Thoracic aorta (tissue), 2 donors: ENCODE measurements at regions not wholly inside any gene's neighbourhood (a gene's known extent, or its start where the extent isn't known, plus 50 kb on each side); places are given as distances from the start of the nearest gene placed in this dataset.

Experiments
- ATAC-seq: fragments of 150-250 bp; one replicate; pipeline ENCODE4 v1.8.0; 2017; ENCODE audit warnings: low read depth; ENCODE audit not compliant: insufficient number of reproducible peaks, low FRiP score
- DNase-seq: peaks from one replicate; pipeline ENCODE4 v3.0.0-alpha.2; 2020; ENCODE audit warnings: low spot score
- H3K27ac ChIP-seq, 2 donors: fragments of 200-600 bp; sonication (generic); 1 replicate in 1 of 2; 2 replicates in 1 of 2; pipeline ENCODE4 v1.5.1; 2016; ENCODE audit warnings: mild to moderate bottlenecking in 2 of 2, moderate library complexity in 2 of 2
- H3K27me3 ChIP-seq: fragments of 200-600 bp; sonication (generic); replicated peaks from 2 replicates; pipeline ENCODE4 v1.6.0; 2016; ENCODE audit warnings: mild to moderate bottlenecking; ENCODE audit not compliant: insufficient read depth
- H3K36me3 ChIP-seq: fragments of 200-600 bp; sonication (generic); one replicate; pipeline ENCODE4 v1.5.1; 2016
- H3K4me1 ChIP-seq, 2 donors: fragments of 200-600 bp; sonication (generic); 1 replicate in 1 of 2; 2 replicates in 1 of 2; pipeline versions ENCODE4 v1.5.1 to v1.6.0; 2016; ENCODE audit warnings: low read depth in 2 of 2, mild to moderate bottlenecking in 1 of 2; ENCODE audit not compliant: control insufficient read depth in 1 of 2
- H3K4me3 ChIP-seq: fragments of 200-600 bp; sonication (generic); 2 replicates; pipeline ENCODE4 v1.5.1; 2016; ENCODE audit warnings: mild to moderate bottlenecking
- H3K9me3 ChIP-seq: fragments of 200-600 bp; sonication (generic); 2 replicates; pipeline ENCODE4 v1.5.1; 2016
- TF ChIP-seq, protein P1 (sequence below): fragments of 200-600 bp; sonication (generic); IDR thresholded peaks from one replicate; pipeline ENCODE4 v1.5.1; 2019; ENCODE audit warnings: antibody characterized with exemption

DNA sequence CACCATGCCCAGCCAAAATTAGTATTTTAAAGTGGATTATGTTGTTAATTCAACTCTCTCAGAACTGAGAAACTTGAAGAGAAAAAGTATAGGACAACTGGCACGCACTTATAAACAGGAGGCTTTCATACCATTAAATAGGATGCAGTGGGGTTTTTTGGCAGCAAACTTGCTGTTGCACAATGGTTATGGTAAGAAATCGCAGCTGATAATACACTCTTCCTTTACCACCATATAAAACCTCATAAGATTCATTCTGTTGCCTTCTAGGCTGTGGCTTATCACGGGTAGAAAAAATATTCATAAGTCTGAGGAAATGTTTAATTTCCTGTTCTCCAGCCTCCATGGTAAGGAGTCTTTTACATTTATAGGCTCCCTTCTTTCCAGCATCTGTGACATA is 95.3 kb downstream of the TMCO5A start:
- DNase-seq (no peak), ATAC-seq (no peak)
- H3K27ac ChIP-seq, result no peak overlapping the region
- TF ChIP-seq, protein P1, sequence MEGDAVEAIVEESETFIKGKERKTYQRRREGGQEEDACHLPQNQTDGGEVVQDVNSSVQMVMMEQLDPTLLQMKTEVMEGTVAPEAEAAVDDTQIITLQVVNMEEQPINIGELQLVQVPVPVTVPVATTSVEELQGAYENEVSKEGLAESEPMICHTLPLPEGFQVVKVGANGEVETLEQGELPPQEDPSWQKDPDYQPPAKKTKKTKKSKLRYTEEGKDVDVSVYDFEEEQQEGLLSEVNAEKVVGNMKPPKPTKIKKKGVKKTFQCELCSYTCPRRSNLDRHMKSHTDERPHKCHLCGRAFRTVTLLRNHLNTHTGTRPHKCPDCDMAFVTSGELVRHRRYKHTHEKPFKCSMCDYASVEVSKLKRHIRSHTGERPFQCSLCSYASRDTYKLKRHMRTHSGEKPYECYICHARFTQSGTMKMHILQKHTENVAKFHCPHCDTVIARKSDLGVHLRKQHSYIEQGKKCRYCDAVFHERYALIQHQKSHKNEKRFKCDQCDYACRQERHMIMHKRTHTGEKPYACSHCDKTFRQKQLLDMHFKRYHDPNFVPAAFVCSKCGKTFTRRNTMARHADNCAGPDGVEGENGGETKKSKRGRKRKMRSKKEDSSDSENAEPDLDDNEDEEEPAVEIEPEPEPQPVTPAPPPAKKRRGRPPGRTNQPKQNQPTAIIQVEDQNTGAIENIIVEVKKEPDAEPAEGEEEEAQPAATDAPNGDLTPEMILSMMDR, result no peak
- no peaks in the 10 kb centered on the region for H3K4me1 ChIP-seq
- no peaks in the 10 kb centered on the region for H3K36me3 ChIP-seq
- H3K9me3 ChIP-seq, result no peaks in the 10 kb centered on the region
- H3K27me3 ChIP-seq, result no peaks in the 10 kb centered on the region
- H3K4me3 ChIP-seq, result no peak overlapping the region

DNA sequence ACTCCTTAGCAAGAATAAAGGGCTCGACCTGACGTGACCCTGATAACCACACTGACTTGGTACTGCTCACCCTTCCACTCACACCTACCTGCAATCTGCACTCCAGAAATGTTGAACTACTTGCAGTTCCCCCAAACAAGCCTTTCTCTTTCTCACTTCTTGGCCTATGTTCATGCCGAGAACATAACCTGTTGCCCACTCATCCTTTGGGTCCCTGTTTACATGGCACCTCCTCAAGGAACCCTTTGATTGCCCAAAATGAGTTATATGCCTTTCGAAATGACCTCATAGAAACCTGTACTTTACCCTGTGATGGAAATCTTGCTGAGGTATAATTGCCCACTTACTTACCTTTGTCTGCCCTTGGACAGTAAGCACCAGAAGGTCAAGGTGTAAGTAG is 96.2 kb downstream of the TMCO5A start:
- no peaks in the 10 kb centered on the region for H3K27me3 ChIP-seq
- H3K27ac ChIP-seq, result no peak overlapping the region
- no peak overlapping the region for H3K4me3 ChIP-seq
- DNase-seq (no peak), ATAC-seq (no peak)
- H3K4me1 ChIP-seq, result no peaks in the 10 kb centered on the region
- H3K36me3 ChIP-seq, result no peaks in the 10 kb centered on the region
- no peaks in the 10 kb centered on the region for H3K9me3 ChIP-seq
- TF ChIP-seq, protein P1, result no peak

DNA sequence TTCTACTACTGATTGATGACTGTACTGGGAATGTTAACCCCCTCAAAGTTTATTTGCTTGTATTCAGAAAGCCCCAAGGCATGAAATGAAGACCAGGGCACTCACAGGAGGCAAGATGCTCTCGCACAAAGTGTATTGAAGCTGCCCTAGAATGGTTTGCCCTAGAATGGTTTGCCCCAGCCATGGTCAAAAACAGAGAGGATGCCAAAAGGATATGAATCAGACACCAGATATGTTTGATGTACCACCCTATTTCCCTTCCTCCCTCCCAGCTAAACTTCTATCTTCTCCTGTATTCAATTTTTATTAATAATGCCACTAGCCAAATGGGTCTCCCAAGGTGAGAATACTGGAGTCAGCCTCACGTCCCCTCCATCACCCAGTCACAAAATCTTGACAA is 101.3 kb downstream of the TMCO5A start:
- ATAC-seq (no peak), DNase-seq (no peak)
- Histone ChIP-seq H3K36me3 (no peaks in the 10 kb centered on the region), H3K4me3 (no peak overlapping the region), H3K27ac (no peak overlapping the region), H3K27me3 (no peaks in the 10 kb centered on the region), H3K9me3 (no peaks in the 10 kb centered on the region), H3K4me1 (peaks cover 7 to 12% of the 10 kb centered on the region in 2 donors)
- TF ChIP-seq, protein P1, result no peak

DNA sequence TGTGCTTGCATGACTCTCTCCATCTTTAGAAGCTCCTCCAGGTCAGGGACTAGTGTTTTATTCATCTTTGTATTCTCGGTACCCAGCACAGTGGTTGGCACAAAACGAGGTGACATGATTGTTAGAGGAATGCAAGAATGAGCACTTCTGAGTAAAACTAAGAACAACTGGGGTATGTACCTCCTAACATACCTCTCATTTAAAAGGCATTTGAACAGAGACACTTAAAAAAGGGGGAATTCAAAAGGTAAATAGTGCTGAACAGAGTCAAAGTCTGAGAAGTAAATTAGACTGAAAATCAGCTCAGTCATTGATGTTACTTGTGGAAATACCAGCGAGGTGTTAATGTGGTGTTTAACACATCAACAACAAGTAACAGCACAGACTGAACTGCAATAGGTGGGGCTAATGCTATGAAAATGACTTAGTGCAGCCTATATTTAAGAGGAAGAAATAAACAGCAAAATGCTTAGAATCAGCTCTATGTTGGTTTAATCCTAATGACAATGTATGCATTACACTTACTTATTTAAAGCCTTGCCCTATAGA is 102.4 kb downstream of the TMCO5A start:
- no peak for DNase-seq

DNA sequence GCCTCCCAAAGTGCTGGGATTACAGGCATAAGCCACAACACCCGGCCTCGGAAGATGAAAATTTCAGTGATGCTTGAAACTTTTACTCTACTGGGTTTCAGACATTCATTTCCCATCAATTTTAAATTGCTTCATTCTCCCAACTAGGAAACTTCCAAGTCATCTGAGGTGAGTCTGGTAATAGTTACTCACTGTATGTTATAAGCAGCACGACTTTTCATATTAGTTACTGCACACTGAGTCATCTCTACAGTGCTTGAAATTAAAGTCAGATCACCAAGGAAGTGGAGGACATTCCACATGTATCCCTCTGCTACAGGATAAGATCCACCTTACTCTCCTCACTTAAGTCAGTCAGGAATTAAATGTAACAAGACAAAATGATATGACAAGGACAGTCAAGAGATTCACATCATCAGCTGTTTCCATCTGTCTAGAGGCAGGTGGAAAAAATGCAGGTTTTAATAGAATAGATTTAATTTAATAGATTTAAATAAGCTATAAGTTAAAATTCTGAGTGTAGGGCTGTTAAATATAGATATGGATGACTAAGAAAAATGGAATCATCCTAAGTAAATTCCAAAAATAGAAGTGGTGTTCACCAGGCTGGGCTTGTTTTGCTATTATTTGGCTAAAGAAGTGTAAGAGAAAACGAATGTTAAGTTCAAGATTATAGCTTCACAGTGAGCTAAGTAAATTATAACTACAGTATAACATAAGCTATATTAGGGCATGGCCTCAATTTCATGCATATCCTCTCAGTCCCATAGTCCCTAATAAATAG is 104.4 kb downstream of the TMCO5A start:
- H3K4me3 ChIP-seq, result no peak overlapping the region
- H3K27ac ChIP-seq, result no peak overlapping the region
- TF ChIP-seq, protein P1, result no peak
- peaks cover 7 to 12% of the 10 kb centered on the region in 2 donors for H3K4me1 ChIP-seq
- DNase-seq (no peak), ATAC-seq (no peak)
- H3K36me3 ChIP-seq, result no peaks in the 10 kb centered on the region
- no peaks in the 10 kb centered on the region for H3K27me3 ChIP-seq
- H3K9me3 ChIP-seq, result no peaks in the 10 kb centered on the region

More for the DNA sequence above, 102.4 kb downstream of the TMCO5A start:
- Histone ChIP-seq H3K4me1 (peaks cover 7 to 12% of the 10 kb centered on the region in 2 donors), H3K4me3 (no peak overlapping the region), H3K27me3 (no peaks in the 10 kb centered on the region), H3K9me3 (no peaks in the 10 kb centered on the region), H3K36me3 (no peaks in the 10 kb centered on the region), H3K27ac (no peak overlapping the region)
- no peak for ATAC-seq
- TF ChIP-seq, protein P1, result no peak
